ENCODE measurements at regions not wholly inside any gene's neighbourhood (a gene's known extent, or its start where the extent isn't known, plus 50 kb on each side); places are given as distances from the start of the nearest gene placed in this dataset.

- no peak for DNase-seq (ENCODE audit: insufficient read length, low spot score)
- TF ChIP-seq POLR2A (IDR thresholded peaks at IDR 0.05; ENCODE audit: low read depth, low read length), result no peak
- FAIRE-seq, result no peak
Observed at GRCh38 chr12:126830778-126831680, 1435.9 kb upstream of the TMEM132C start.

- TF ChIP-seq POLR2A (IDR thresholded peaks at IDR 0.05; ENCODE audit: low read depth, low read length), result no peak
- FAIRE-seq (no peak), DNase-seq (ENCODE audit: insufficient read length, low spot score) (no peak)
Observed at GRCh38 chr12:126837697-126838096, 1429.3 kb upstream of the TMEM132C start.

- FAIRE-seq, result no peak
- no peak for DNase-seq (ENCODE audit: insufficient read length, low spot score)
- TF ChIP-seq POLR2A (IDR thresholded peaks at IDR 0.05; ENCODE audit: low read depth, low read length), result no peak
Observed at GRCh38 chr12:126843915-126844669, 1422.9 kb upstream of the TMEM132C start.

- TF ChIP-seq POLR2A (IDR thresholded peaks at IDR 0.05; ENCODE audit: low read depth, low read length), result no peak
- DNase-seq (ENCODE audit: insufficient read length, low spot score), result no peak
- FAIRE-seq, result no peak
Observed at GRCh38 chr12:126847005-126847629, 1419.9 kb upstream of the TMEM132C start.

- no peak for TF ChIP-seq POLR2A (IDR thresholded peaks at IDR 0.05; ENCODE audit: low read depth, low read length)
- DNase-seq (ENCODE audit: insufficient read length, low spot score), result no peak
- FAIRE-seq, result no peak
Observed at GRCh38 chr12:126855768-126856167, 1411.2 kb upstream of the TMEM132C start.

- DNase-seq (ENCODE audit: insufficient read length, low spot score) (no peak), FAIRE-seq (no peak)
- TF ChIP-seq POLR2A (IDR thresholded peaks at IDR 0.05; ENCODE audit: low read depth, low read length), result no peak
Observed at GRCh38 chr12:126856958-126857357, 1410.0 kb upstream of the TMEM132C start.

- FAIRE-seq, result no peak
- DNase-seq (ENCODE audit: insufficient read length, low spot score), result no peak
- TF ChIP-seq POLR2A (IDR thresholded peaks at IDR 0.05; ENCODE audit: low read depth, low read length), result no peak
Observed at GRCh38 chr12:126858560-126858959, 1408.4 kb upstream of the TMEM132C start.

- no peak for FAIRE-seq
- TF ChIP-seq POLR2A (IDR thresholded peaks at IDR 0.05; ENCODE audit: low read depth, low read length), result no peak
- no peak for DNase-seq (ENCODE audit: insufficient read length, low spot score)
Observed at GRCh38 chr12:126860210-126860609, 1406.8 kb upstream of the TMEM132C start.

- TF ChIP-seq POLR2A (IDR thresholded peaks at IDR 0.05; ENCODE audit: low read depth, low read length), result no peak
- no peak for FAIRE-seq
- DNase-seq (ENCODE audit: insufficient read length, low spot score), result no peak
Observed at GRCh38 chr12:126862500-126862899, 1404.5 kb upstream of the TMEM132C start.

- FAIRE-seq (no peak), DNase-seq (ENCODE audit: insufficient read length, low spot score) (no peak)
- no peak for TF ChIP-seq POLR2A (IDR thresholded peaks at IDR 0.05; ENCODE audit: low read depth, low read length)
Observed at GRCh38 chr12:126869644-126870043, 1397.3 kb upstream of the TMEM132C start.

GRCh38 chr12:126873701-126874100, 1393.3 kb upstream of the TMEM132C start:
- DNase-seq (ENCODE audit: insufficient read length, low spot score) (no peak), FAIRE-seq (no peak)
- TF ChIP-seq POLR2A (IDR thresholded peaks at IDR 0.05; ENCODE audit: low read depth, low read length), result no peak

- no peak for FAIRE-seq
- DNase-seq (ENCODE audit: insufficient read length, low spot score), result peak; percentile 64
Observed at GRCh38 chr12:126874427-126875026, 1392.4 kb upstream of the TMEM132C start.

GRCh38 chr12:126879842-126880241, 1387.1 kb upstream of the TMEM132C start:
- no peak for TF ChIP-seq POLR2A (IDR thresholded peaks at IDR 0.05; ENCODE audit: low read depth, low read length)
- FAIRE-seq (no peak), DNase-seq (ENCODE audit: insufficient read length, low spot score) (no peak)

More at GRCh38 chr12:126874427-126875026, 1392.4 kb upstream of the TMEM132C start:
- no peak for TF ChIP-seq POLR2A (IDR thresholded peaks at IDR 0.05; ENCODE audit: low read depth, low read length)

- FAIRE-seq (no peak), DNase-seq (ENCODE audit: insufficient read length, low spot score) (no peak)
- TF ChIP-seq POLR2A (IDR thresholded peaks at IDR 0.05; ENCODE audit: low read depth, low read length), result no peak
Observed at GRCh38 chr12:126883697-126884096, 1383.3 kb upstream of the TMEM132C start.

Data from H54 (cell line).